Left forelimb (tissue), 1 donor: ENCODE measurements at regions not wholly inside any gene's neighbourhood (a gene's known extent, or its start where the extent isn't known, plus 50 kb on each side); places are given as distances from the start of the nearest gene placed in this dataset.

Experiments
- DNase-seq: peaks from one replicate; pipeline ENCODE4 v3.0.0-alpha.2; 2018; ENCODE audit warnings: low spot score

DNA sequence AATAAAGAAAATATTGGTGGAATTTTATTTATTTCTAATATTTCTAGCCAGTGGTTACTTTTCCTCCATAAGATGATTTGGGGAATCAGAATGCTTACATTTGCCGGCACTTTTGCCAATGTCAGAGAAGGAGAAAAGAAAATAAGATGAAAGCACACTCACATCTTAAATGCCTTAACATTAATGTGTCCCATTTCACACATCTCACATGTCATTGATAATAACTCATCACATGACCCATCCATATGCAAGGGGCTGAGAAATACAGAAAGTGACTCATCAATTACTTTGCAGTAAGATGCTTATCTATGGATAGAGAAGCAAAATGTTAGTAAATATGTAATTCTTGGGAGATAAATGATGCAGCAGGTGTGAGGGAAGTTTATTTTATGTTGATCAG, 1531.0 kb downstream of the PCDH7 start:
- no peak for DNase-seq

DNA sequence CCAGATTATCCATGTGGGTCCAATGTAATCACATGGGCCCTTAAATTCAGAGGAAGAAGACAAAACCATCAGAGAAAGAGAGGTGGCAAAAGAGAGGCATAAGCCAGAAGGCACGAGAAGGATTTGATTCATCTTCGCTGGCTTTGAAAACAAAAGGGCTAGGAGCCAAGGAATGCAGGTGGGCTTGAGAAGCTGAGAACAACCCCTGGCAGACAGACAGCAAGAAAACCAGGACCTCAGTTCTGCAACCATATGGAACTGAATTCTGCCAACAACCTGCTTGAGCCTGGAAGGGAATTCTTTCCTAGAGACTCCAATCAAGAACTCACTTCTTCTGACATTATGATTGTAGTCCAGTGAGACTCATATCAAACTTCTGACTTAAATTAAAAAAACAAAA, 1531.8 kb downstream of the PCDH7 start:
- DNase-seq = no peak

DNA sequence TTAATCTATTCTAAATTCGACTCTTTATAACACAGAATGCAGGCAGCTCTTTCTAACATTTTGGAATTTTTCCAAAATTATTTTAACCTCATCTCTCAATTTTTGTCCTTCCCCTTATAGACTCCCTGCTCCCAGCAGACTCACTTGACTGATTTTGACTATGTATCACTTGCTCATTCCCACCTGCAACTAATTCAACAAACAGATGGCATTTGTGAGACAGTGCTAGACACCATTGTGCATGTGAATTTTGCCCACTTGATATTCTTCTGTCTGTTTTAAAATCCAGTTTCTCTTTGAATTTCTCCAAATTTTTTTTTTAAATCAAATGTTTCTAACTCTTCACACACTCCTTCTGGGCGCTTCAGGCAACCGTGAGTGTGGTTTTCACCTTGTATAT, 1534.0 kb downstream of the PCDH7 start:
- no peak for DNase-seq

DNA sequence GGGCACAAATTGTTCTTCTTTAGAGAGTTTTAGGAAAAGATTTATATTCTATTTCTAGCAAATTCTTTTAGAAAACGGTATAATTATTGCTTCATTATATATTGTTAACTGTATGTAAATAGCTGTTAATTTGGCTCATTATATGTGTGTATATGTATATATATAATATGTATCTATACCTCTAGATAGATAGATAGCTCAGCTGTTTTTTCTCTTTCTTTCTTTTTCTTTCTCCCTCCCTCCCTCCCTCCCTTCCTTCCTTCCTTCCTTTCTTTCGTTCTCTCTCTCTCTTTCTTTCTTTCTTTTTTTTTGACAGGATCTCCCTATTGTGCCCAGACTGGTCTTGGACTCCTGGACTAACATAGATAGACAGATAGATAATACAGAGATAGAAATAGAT, 1538.8 kb downstream of the PCDH7 start:
- no peak for DNase-seq

DNA sequence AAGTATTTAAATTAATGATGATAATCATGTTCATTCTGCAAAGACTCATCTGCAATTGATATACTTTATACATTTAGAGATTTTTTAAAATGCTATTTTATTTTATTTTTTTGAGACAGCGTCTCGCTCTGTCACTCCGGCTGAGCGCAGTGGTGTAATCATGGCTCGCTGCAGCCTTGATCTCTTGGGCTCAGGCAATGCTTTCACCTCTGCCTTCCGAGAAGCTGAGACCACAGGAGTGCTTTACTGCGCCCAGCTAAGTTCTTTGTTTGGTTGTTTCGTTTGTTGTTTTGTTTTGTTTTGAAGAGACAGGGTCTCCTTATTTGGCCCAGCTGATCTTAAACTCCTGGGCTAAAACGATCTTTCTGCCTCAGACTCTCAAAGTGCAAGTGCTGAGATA, 1541.0 kb downstream of the PCDH7 start:
- no peak for DNase-seq

DNA sequence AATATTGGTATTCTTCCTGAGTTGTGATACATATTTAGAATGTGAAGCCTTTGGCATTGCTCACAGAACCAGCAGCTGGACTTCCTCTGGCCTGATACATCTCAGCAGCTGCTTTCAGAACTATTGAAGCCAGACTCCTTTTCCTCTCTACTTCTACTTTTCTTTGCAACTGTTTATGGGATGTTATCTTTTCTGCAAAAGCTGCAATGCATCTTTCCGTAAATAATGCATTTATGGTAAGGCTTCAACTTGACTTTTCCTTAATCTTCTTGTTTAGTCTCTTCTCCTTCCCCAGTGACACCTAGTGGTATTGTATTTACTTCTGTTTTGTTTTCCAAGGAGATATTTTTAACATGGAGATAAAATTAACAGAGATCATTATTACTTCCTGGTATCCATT, 1548.7 kb downstream of the PCDH7 start:
- DNase-seq = no peak

DNA sequence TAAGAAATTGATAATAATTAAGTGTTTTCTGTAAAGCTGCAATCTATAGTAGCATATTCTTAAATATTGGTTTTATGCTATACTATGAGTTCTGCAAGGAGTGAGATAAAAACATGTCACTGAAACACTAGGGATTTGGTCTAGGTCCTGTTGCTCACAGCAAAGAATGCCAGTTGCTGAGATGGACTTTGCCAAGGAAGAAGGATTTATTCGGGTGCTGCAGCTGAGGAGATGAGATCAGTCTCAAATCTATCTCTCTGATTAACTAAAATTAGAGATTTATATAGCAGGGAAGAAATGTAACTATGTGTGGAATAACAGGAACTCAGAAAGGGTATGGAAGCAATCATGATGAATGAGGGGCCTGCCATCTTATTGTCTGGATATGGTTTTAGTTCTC, 1569.9 kb downstream of the PCDH7 start:
- no peak for DNase-seq

DNA sequence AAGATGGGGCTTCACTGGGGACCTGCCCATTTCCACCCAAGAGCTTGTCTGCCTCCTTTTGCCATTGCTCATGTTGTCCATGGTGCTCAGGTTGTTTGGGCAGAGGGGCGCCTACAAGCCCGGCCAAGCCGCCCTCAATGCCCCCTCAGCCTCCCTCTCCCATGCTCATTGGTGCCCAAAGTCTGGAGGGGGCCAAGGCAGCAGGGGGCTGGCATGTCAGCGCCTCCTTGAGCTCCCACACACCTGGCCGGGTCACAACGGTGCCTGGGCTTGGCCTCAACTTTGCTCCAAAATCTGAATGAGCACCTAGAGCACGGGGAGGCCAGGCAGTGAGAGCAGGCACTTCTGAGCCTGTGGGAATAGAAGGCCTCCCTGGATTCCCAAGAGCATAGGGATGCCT, 1598.8 kb downstream of the PCDH7 start:
- no peak for DNase-seq

DNA sequence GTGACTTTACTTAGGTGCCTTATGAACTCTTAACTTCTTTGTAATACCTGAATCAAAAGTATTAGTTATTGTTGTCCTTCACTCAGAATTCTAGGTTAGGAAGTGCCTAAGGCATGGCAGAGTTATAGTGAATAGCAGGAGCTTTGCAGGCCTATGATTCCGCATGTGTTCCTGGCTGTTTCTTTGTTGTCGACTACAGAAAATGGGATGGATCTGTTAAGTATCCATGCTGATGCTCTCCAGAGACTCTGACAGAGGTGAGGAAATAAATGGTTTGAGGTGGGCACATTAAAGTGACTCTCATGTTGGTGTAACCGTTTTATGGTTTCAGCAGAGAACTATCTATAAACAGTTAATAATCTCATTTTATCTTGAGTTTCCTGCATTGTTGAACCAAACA, 1601.3 kb downstream of the PCDH7 start:
- no peak for DNase-seq

DNA sequence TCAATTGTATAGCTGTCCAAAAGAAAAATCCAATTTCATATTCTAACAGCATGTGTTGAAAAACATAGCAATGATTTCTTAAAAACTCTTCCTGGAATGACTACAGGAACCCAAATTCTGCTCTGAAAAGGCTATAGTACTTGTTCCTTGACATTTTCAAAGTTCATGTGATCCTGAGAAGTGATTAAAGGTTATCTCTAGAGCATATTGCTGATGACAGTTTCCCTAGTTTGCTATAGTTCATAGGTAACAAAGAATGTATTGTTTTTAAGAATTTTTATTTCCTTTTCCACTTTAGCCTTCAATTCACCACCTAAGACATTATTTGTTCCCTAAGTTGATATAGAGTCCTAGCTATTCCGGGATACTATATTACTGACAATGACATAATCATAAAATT, 1614.6 kb downstream of the PCDH7 start:
- DNase-seq = no peak

DNA sequence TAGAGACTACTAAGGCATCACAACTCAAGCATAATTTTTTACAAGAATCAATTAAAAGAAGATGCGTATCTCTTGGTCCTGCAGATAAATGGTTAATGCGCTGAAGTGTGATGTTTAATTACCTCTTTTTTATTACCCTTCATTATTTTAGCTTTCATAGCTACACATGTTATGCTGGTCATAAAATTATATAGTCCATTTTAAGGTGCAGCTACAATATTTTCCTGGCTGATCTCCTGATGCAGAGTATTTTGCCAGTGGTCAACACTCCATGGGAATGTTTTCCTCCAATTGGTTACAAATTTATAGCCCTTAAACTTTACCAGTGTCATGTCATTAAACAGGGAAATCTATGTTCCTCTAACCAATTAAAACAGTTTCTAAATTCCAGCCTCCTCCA, 1617.2 kb downstream of the PCDH7 start:
- DNase-seq = no peak

DNA sequence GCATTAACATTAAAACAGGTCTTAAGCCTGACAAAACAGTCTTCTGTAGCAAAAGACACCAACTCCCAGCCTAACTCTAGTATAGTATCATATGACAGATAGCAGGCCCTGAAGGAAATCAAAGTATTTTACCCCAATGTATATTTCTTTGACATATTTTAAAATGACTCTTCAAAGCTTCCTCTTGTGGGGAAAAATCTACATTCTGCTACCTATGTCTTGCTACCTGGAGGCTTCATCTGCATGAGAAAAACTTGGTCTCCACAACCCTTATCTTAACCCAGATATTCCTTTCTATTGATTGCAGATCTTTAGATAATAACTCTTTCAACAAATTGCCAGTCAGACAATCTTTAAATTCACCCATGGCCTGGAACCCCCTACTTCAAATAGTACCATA, 1620.4 kb downstream of the PCDH7 start:
- DNase-seq = no peak

DNA sequence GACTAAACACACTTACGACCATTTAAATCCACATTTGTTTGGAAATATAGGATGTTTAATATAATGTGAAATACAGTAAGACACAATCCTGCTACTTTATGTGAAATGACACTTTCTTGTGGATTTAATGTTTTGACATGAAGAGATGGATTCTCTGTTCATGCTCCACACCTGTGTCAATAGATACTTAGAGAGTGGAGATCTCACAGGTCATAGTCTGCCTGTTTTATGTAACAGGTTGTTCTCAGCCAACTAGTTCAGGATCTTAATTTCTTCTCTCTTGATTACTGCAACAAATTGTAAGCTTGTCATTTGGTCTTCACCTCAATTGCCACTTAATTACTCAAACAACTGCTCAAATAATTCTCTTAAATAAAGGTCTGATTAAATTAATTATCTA, 1621.2 kb downstream of the PCDH7 start:
- DNase-seq = no peak

DNA sequence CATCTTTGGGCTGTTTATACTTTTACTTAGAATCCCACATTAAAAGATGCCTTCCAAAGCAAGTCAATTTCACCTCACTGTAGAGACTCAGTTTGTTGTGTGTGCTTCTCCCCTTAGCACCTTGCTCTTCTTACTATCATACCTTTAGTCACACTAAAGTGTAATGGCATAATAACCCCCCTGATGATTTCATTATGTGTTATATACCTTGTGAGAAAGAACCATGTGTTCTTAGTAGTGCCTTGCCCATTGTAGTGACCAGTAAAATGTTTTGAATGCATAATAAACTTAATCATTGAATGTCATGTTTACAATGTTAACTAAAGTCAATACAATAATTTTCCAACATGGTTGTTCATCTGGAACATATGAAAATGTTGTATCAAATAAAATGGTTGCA, 1621.9 kb downstream of the PCDH7 start:
- DNase-seq = no peak

DNA sequence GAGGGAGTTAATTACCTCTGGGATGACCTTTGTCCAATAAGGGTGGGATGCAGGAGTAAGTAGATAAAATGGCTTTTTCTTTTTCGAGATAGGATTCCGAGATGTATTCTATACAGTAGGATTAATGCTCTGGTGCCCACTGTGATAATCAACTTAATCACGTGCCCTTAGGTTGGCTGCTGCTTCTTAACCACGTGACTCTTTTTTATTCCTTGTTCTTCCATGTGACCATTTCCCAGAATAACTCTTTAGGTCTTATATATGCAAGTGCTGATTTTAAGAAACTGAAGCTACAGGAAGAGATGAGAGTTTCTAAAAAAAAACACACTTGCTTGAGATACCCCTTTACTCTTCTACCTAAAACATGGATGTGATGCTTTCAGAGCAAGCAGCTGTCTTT, 1628.9 kb downstream of the PCDH7 start:
- DNase-seq = no peak

DNA sequence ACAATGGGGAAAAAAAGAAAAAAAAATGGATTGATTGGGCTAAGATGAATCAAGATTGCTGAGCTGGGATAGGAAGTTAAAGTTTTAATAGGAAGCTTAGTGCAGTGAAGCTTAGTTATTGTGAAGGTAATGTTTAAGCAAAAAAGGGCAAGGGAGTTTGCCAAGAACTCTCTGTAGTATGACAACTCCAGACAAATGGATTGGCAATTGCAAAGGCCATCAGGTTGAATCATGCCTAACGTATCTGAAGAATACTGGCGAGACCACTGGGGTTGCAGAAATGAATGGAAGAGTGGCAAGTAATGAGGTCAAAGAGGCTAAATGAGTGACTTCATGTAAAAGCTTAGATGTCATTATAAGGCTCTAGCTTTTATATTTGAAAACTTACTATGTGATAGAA, 1654.0 kb downstream of the PCDH7 start:
- no peak for DNase-seq

DNA sequence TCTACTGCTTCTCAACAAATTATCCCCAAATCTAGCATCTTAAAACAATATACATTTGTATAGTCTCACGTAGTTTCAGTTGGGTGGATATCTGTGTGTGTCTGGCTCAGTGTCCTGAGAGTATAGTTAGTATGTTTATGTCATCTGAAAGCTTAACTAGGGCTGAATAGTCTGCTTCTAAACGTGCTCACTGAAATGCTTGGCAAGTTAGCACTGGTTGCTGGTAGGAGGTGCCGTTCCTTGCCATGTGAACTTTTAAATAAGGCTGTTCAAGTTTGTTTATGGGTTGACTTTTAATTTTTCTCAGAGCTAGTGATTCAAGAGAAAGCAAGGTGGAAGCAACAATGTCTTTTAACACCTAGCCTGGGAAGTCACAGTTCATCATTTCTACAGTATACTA, 1673.6 kb downstream of the PCDH7 start:
- DNase-seq = no peak

DNA sequence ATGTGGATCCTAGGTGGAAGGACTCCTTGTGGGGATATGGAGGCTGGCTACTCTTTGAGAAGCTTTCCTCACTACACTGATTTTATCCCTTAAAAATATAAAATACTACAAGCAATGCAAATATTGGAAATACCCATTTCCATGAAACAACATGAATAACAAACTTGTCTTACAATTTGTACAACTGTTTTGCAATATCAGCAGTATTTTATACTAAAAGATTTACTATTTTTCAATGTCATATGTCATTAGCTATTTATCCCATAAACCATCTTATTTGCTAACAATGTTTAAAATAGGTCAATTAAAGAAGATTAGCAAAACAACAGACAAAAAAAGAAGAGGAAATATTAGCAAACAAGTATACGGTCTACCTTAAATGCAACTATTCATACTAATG, 1674.1 kb downstream of the PCDH7 start:
- DNase-seq = no peak

DNA sequence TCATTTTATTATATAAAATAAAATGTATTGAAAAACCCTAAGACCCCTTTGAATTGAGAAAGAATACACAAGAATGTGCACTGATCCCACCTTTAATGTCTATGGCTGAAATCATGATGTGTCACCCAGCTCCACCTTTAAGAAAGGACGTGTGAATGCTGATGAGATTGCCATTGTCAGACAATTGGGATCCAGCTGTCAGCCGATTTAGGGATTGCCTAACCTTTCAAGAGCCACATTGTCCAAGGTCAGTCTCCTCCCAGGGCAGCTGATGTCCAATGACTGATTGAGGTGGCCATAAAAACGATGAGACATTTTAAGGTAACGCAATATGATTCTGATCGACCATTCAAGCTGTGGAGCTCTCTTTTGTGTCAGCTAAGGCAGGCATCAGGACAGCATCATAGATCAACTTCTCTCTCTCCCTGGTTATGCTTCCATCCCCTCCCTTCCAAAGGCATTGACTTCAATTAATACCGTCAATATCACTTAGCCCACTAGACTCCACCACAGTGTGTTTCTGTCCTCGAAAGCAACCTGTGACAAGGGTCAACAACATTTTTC, 1676.4 kb downstream of the PCDH7 start:
- no peak for DNase-seq

DNA sequence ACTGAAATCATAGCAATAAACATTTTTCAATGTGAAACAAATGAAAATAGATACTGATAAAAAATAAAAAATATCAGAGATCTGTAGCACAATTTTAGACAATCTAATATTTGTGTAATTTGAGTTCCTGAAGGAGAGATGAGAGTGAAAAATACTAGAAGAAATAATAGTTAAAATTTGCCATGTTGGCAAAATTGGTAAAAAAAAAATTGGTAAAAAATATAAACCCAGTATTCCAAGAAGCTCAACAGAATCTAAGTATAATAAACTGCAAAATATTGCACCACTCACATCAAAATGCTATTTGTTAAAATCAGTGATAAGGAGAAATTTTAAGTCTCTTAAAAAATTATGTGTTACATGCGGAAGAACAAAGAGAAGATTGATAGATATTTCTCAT, 1680.7 kb downstream of the PCDH7 start:
- no peak for DNase-seq

DNA sequence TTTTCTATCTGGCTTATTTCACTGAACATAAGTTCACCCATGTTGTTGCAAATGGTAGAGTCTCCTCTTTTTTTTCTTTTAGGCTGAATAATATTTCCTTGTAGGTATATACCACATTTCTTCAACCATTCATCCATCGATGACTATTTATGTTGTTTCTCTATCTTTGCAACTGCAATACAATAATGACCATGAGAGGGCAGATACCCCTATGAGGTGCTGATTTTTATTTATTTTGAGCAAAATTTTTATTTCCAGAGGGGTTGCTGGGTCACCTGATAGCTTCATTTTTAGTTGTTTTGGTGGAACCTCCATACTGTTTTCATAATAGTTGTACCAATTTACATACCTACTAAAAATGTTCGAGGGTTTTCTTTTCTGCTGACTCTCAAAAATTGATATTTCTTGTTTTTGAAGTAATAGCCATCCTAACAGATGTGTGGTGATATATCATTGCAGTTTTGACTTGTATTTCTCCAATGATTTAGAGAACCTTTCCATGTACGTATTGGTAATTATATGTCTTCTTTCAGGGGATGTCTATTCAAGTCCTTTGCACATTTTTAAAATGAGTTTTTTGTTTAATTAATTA, 1697.0 kb downstream of the PCDH7 start:
- no peak for DNase-seq

DNA sequence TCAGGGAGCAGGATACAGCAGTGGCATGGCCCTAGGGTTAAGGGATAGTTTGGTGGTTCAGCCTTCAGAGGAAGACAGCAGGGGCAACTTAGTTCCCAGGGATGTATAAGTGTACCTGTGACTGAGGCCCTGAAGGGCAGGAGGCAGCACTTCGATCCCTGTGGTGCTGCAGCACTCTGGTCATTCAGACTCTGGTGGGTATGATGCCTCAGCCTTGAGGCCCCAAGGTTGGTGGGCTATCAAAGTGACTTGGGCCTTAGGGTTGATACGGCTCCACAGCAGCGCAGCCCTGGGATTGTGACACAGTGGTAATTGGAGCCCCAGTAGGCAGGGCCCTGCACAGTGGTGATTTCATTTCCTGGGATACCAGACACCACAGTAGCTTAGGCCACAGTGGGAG, 1703.1 kb downstream of the PCDH7 start:
- no peak for DNase-seq

DNA sequence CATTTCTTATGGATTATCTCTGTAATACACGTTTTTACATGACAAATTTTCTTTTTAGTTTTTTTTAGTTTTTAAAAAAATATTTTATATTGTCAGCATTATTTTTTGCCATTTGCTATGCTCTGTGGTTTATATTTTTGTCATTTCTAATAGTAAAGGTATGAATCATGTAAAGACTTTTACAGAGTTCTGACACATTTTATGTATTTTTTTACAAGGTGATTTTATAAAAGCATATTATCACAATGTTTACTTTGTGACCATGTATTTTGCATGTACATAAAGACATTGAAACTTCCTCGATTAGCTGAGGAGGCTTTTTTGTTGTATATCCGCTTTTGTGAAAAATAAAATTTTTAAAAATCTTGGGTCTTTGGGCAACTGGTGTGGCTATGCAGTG, 1705.1 kb downstream of the PCDH7 start:
- no peak for DNase-seq

DNA sequence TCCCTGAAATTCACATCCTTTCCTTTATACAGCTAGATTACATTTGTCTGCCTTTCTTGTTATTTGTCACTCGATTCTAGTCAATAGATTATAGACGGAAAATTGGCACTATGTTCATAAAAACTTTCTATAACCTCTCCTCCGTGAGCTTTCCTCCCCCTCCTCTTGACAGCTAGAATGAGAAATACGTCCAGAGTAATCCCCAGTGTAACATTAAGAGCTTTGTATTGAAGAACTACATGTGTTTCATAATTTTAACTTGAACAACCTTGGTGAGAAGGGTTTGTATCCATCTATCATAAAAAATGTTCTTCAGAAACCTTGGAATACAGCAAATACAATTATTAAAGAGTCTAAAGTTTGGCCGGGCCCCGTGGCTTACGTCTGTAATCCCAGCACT, 1707.4 kb downstream of the PCDH7 start:
- no peak for DNase-seq

DNA sequence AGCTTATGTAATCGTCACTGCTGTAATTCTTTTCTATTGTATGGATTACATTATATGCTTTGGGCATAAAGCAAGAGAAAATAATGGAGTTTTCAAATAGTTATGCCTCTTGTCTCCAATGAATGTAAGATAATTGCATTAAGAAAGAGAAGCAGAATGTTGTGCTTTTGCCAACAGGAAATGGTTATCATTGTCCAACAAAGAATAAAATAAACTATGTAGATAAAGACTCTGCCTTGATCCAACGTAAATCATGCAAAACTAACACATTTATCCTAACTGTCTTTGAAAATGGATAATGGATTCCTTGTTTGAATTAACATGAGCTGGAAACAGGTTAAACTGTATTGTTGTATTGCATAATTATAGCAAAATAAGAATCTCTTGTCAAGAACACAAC, 1709.0 kb downstream of the PCDH7 start:
- no peak for DNase-seq
